Lower leg skin (tissue), 3 donors: ENCODE measurements at regions not wholly inside any gene's neighbourhood (a gene's known extent, or its start where the extent isn't known, plus 50 kb on each side); places are given as distances from the start of the nearest gene placed in this dataset.

Experiments used
- CTCF ChIP-seq, 3 donors: fragments of 450-650 bp; IDR thresholded peaks; one replicate each; pipeline ENCODE4 v1.5.1; 2016; ENCODE audit warnings: antibody characterized with exemption in 3 of 3, mild to moderate bottlenecking in 3 of 3, moderate library complexity in 2 of 3
- POLR2A ChIP-seq, 2 donors: fragments of 450-650 bp; IDR thresholded peaks; one replicate each; pipeline ENCODE4 v1.6.1; 2016 to 2017; ENCODE audit warnings: antibody characterized with exemption in 2 of 2, mild to moderate bottlenecking in 1 of 2, moderate library complexity in 1 of 2

- no peak for TF ChIP-seq CTCF (IDR thresholded peaks at IDR 0.05)
- no peak for TF ChIP-seq POLR2A (IDR thresholded peaks at IDR 0.05)
Measured at GRCh38 chr12:91610561-91610960, 427.9 kb upstream of the DCN start.
